ENCODE measurements at regions not wholly inside any gene's neighbourhood (a gene's known extent, or its start where the extent isn't known, plus 50 kb on each side); places are given as distances from the start of the nearest gene placed in this dataset.

GRCh38 chr6:4336778-4337442 is 201.5 kb upstream of the ECI2 start:
- TF ChIP-seq CTCF (IDR thresholded peaks at IDR 0.05) (no peak), SIN3A (IDR thresholded peaks at IDR 0.05; ENCODE audit: borderline replicate concordance, insufficient read depth, low read depth, low read length) (no peak)
- TF ChIP-seq, protein P1, sequence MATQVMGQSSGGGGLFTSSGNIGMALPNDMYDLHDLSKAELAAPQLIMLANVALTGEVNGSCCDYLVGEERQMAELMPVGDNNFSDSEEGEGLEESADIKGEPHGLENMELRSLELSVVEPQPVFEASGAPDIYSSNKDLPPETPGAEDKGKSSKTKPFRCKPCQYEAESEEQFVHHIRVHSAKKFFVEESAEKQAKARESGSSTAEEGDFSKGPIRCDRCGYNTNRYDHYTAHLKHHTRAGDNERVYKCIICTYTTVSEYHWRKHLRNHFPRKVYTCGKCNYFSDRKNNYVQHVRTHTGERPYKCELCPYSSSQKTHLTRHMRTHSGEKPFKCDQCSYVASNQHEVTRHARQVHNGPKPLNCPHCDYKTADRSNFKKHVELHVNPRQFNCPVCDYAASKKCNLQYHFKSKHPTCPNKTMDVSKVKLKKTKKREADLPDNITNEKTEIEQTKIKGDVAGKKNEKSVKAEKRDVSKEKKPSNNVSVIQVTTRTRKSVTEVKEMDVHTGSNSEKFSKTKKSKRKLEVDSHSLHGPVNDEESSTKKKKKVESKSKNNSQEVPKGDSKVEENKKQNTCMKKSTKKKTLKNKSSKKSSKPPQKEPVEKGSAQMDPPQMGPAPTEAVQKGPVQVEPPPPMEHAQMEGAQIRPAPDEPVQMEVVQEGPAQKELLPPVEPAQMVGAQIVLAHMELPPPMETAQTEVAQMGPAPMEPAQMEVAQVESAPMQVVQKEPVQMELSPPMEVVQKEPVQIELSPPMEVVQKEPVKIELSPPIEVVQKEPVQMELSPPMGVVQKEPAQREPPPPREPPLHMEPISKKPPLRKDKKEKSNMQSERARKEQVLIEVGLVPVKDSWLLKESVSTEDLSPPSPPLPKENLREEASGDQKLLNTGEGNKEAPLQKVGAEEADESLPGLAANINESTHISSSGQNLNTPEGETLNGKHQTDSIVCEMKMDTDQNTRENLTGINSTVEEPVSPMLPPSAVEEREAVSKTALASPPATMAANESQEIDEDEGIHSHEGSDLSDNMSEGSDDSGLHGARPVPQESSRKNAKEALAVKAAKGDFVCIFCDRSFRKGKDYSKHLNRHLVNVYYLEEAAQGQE (IDR thresholded peaks at IDR 0.05; ENCODE audit: insufficient read depth in 1 of 2, low read depth in 2 of 2, low read length in 1 of 2), result no peak

Data from Panc1 (cell line).